B cell (primary cell): ENCODE measurements at regions not wholly inside any gene's neighbourhood (a gene's known extent, or its start where the extent isn't known, plus 50 kb on each side); places are given as distances from the start of the nearest gene placed in this dataset.

ENCODE experiments used
- ATAC-seq: fragments of 200-7000 bp; cut with Tn5 transposase; one replicate; pipeline ENCODE4 v1.10.0; 2021; ENCODE audit warnings: low read depth, mild to moderate bottlenecking, moderate number of reproducible peaks, moderate library complexity
- CTCF ChIA-PET: fragments of 350-600 bp; sonication (Branson Sonifier 250); formaldehyde crosslinking; loops from one replicate; lab custom pipeline; 2021; ENCODE audit warnings: antibody characterized with exemption, inconsistent platforms; lab: Charles Lee
- POLR2A ChIA-PET: fragments of 350-600 bp; sonication (Branson Sonifier 250); formaldehyde crosslinking; loops from one replicate; lab custom pipeline; 2021; ENCODE audit warnings: antibody characterized with exemption; lab: Charles Lee
- DNase-seq: peaks from one replicate; pipeline ENCODE4 v3.0.0; 2013
- H2AFZ ChIP-seq: 2 replicates; pipeline ENCODE4 v1.6.1; 2012; ENCODE audit warnings: mild to moderate bottlenecking, low read depth, low read length; ENCODE audit not compliant: insufficient read depth, poor library complexity, severe bottlenecking
- H3K27ac ChIP-seq, 2 donors: 1 replicate in 1 of 2; 2 replicates in 1 of 2; pipeline ENCODE4 v1.5.1; 2012 to 2013; ENCODE audit warnings: low read length in 2 of 2, mild to moderate bottlenecking in 2 of 2, moderate library complexity in 1 of 2
- H3K27me3 ChIP-seq, 4 experiments: fragments of 200-600 bp in 1 of 4; sonication (generic) in 1 of 4; replicated peaks in 1 of 4; 1 replicate in 2 of 4; 2 replicates in 2 of 4; pipeline versions ENCODE4 v1.6.1 to v1.7.0; 2013 to 2016; ENCODE audit warnings: low read length in 3 of 4, mild to moderate bottlenecking in 2 of 4, mixed read lengths in 1 of 4, moderate library complexity in 1 of 4; ENCODE audit not compliant: insufficient read depth in 4 of 4, control insufficient read depth in 3 of 4; ENCODE audit errors: control extremely low read depth in 1 of 4
- H3K36me3 ChIP-seq, 2 experiments: replicated peaks in 1 of 2; 1 replicate in 1 of 2; 2 replicates in 1 of 2; pipeline versions ENCODE4 v1.6.1 to v1.7.1; 2013; ENCODE audit warnings: low read length in 1 of 2; ENCODE audit not compliant: insufficient read depth in 2 of 2, control insufficient read depth in 1 of 2; ENCODE audit errors: control extremely low read depth in 1 of 2, extremely low read depth in 1 of 2
- H3K4me1 ChIP-seq, 2 donors: fragments of 200-600 bp in 1 of 2; sonication (generic) in 1 of 2; 1 replicate in 1 of 2; 2 replicates in 1 of 2; pipeline versions ENCODE4 v1.5.1 to v1.6.1; 2013 to 2017; ENCODE audit warnings: low read length in 2 of 2; ENCODE audit not compliant: control insufficient read depth in 2 of 2, insufficient read depth in 2 of 2
- H3K4me2 ChIP-seq: replicated peaks from 2 replicates; pipeline ENCODE3; 2012; ENCODE audit warnings: mild to moderate bottlenecking, low read depth, low read length; ENCODE audit not compliant: poor library complexity, severe bottlenecking
- H3K4me3 ChIP-seq, 5 experiments: fragments of 200-600 bp in 1 of 5; sonication (generic) in 1 of 5; 1 replicate in 3 of 5; 2 replicates in 2 of 5; pipeline versions ENCODE4 v1.5.1 to v1.7.0; 2011 to 2016; ENCODE audit warnings: low read length in 4 of 5, mild to moderate bottlenecking in 4 of 5, low read depth in 2 of 5, control low read depth in 1 of 5, moderate library complexity in 1 of 5; ENCODE audit not compliant: insufficient read depth in 1 of 5; ENCODE audit errors: control extremely low read depth in 1 of 5, extremely low read depth in 1 of 5
- H3K79me2 ChIP-seq: fragments of 200-600 bp; sonication (generic); one replicate; pipeline ENCODE4 v1.6.0; 2016; ENCODE audit warnings: low read length; ENCODE audit not compliant: control insufficient read depth, insufficient read depth
- H3K9ac ChIP-seq: fragments of 200-600 bp; sonication (generic); 2 replicates; pipeline ENCODE4 v1.6.1; 2017; ENCODE audit warnings: mild to moderate bottlenecking, low read length, moderate library complexity
- H3K9me3 ChIP-seq, 3 donors: one replicate each; pipeline versions ENCODE4 v1.6.1 to v1.7.1; 2013; ENCODE audit warnings: low read length in 2 of 3; ENCODE audit not compliant: control insufficient read depth in 2 of 3, insufficient read depth in 1 of 3; ENCODE audit errors: control extremely low read depth in 1 of 3
- H4K20me1 ChIP-seq: 2 replicates; pipeline ENCODE4 v1.6.0; 2012; ENCODE audit warnings: mild to moderate bottlenecking, low read length; ENCODE audit not compliant: insufficient read depth, control insufficient read depth, poor library complexity, severe bottlenecking
- H3K27ac Mint-ChIP-seq: one replicate; pipeline ENCODE4 v1.8.0; 2021; ENCODE audit warnings: mixed read lengths
- H3K27me3 Mint-ChIP-seq: one replicate; pipeline ENCODE4 v1.8.0; 2021; ENCODE audit warnings: mixed read lengths
- H3K4me1 Mint-ChIP-seq: one replicate; pipeline ENCODE4 v1.8.0; 2021; ENCODE audit warnings: mixed read lengths
- H3K4me3 Mint-ChIP-seq: one replicate; pipeline ENCODE4 v1.8.0; 2021; ENCODE audit warnings: mixed read lengths
- H3K9me3 Mint-ChIP-seq: one replicate; pipeline ENCODE4 v1.8.0; 2022; ENCODE audit warnings: mixed read lengths; ENCODE audit not compliant: insufficient read depth
- CTCF ChIP-seq: fragments of 200-600 bp; IDR thresholded peaks from one replicate; pipeline ENCODE4 v1.8.0; 2022; ENCODE audit warnings: antibody characterized with exemption, mild to moderate bottlenecking
- EZH2 ChIP-seq: IDR thresholded peaks from 2 replicates; pipeline ENCODE4 v1.6.1; 2012; ENCODE audit warnings: borderline replicate concordance, low read depth, mild to moderate bottlenecking, moderate library complexity, low read length; ENCODE audit not compliant: insufficient read depth, poor library complexity, severe bottlenecking
- WGBS: methylation state at CpG from one replicate; pipeline ENCODE4 v1.1.5; 2013; ENCODE audit warnings: missing lambda C conversion rate; ENCODE audit not compliant: insufficient coverage; 5-methylcytosine and 5-hydroxymethylcytosine counted together
- intact Hi-C: fragments of 100-400 bp; cut with micrococcal nuclease; formaldehyde crosslinking; loops from one replicate; pipeline ENCODE4 v1.10.0; 2022

- TF ChIP-seq CTCF (no peak), EZH2 (no peak)
- Histone ChIP-seq H3K4me2 (no peak overlapping the region), H3K79me2 (no peaks in the 10 kb centered on the region), H3K9me3 (peaks cover 0 to 4% (median 0%) of the 10 kb centered on the region in 3 donors), H3K27me3 (peaks cover 0 to 7% (median under 1%) of the 10 kb centered on the region in 4 experiments), H2AFZ (no peak overlapping the region), H3K9ac (no peak overlapping the region), H3K4me3 (no peak overlapping the region), H4K20me1 (no peaks in the 10 kb centered on the region), H3K27ac (no peak overlapping the region), H3K36me3 (no peaks in the 10 kb centered on the region), H3K4me1 (no peaks in the 10 kb centered on the region)
- no peak for ATAC-seq
- peaks cover 2% of the 10 kb centered on the region for H3K9me3 Mint-ChIP-seq
- H3K4me3 Mint-ChIP-seq: no peak overlapping the region
- POLR2A ChIA-PET: no interaction called here
- 83% methylated on average over 3 of the region's 4 CpGs for WGBS
- no peaks in the 10 kb centered on the region for H3K4me1 Mint-ChIP-seq
- CTCF ChIA-PET: no interaction called here
- peaks cover 30% of the 10 kb centered on the region for H3K27me3 Mint-ChIP-seq
- DNase-seq: no peak
- no peak overlapping the region for H3K27ac Mint-ChIP-seq
- intact Hi-C loops: no loop called here
These were observed 84.5 kb downstream of the FOXD1 start for GRCh38 chr5:73363911-73364730.

DNA sequence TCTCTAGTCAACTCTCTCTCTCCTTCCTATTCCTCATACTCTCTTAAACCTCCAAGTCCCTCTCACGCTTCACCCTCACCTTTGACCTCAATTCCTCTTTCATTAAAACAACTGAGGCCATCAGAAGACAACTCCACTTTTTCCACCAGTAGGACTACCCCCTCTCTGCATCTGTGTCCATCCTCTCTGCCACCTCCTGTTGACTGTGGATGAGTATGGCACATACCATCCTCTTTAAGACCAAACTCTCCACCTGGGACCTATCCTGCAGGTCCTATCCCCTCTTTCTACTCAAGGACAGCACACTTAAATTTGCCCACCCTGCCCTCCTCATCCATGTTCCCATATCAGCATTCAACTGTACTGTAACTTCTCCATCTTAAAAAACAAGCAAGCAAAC, 89.2 kb downstream of the FOXD1 start:
- no peak for TF ChIP-seq CTCF
- no peak for TF ChIP-seq EZH2
- H3K36me3 ChIP-seq: no peaks in the 10 kb centered on the region
- peaks cover 2% of the 10 kb centered on the region for H3K9me3 Mint-ChIP-seq
- H3K27me3 Mint-ChIP-seq: peaks cover 39% of the 10 kb centered on the region
- WGBS: no CpG with 5 or more reads among the region's 1 CpG
- H3K79me2 ChIP-seq: no peaks in the 10 kb centered on the region
- H3K9me3 ChIP-seq: peaks cover 0 to 4% (median 0%) of the 10 kb centered on the region in 3 donors
- H3K4me3 ChIP-seq: no peak overlapping the region
- CTCF ChIA-PET: no interaction called here
- no peak overlapping the region for H3K9ac ChIP-seq
- no peaks in the 10 kb centered on the region for H3K4me1 Mint-ChIP-seq
- no peak overlapping the region for H3K4me3 Mint-ChIP-seq
- intact Hi-C loops: no loop called here
- no peak overlapping the region for H2AFZ ChIP-seq
- DNase-seq (no peak), ATAC-seq (no peak)
- H3K4me2 ChIP-seq: no peak overlapping the region
- H3K27ac ChIP-seq: no peak overlapping the region
- no peaks in the 10 kb centered on the region for H4K20me1 ChIP-seq
- POLR2A ChIA-PET: no interaction called here
- H3K4me1 ChIP-seq: no peaks in the 10 kb centered on the region
- no peak overlapping the region for H3K27ac Mint-ChIP-seq
- H3K27me3 ChIP-seq: peaks cover 0 to 10% (median 4%) of the 10 kb centered on the region in 4 experiments
